Stimulated activated CD4-positive, alpha-beta T cell treated with anti-CD3 and anti-CD28 coated beads, Interleukin-2, amount 100 ng/mL, for 48 hours (primary cell): ENCODE measurements at regions not wholly inside any gene's neighbourhood (a gene's known extent, or its start where the extent isn't known, plus 50 kb on each side); places are given as distances from the start of the nearest gene placed in this dataset.
"Not testable (repeated sequence)": the region's sequence is repeated elsewhere in the genome, so short reads cannot be mapped to it uniquely, and the experiment has no call there.

ENCODE experiments used
- DNase-seq, 2 donors: peaks; one replicate each; pipeline ENCODE4 v3.0.0-alpha.2; 2020

DNA sequence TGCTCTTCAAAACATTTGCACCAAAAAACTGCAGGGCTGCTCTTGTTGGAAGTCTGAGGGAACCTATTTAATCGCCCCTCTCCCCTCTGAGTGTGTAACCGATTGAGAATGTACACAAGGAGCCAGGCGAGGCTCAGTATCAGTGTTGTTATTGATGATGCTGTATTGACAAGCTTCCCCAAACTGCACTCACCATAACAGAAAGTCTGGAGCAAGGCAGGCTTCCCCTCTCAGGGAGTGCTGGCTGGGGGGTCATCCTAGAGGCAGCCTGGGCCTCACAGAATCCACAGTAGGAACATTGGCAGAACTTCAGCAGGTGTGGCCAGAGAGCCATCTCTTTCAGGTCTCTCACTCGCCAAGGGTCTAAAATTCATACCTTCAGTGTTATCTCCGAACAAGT is 58.1 kb upstream of the TUNAR start:
- no peak for DNase-seq

DNA sequence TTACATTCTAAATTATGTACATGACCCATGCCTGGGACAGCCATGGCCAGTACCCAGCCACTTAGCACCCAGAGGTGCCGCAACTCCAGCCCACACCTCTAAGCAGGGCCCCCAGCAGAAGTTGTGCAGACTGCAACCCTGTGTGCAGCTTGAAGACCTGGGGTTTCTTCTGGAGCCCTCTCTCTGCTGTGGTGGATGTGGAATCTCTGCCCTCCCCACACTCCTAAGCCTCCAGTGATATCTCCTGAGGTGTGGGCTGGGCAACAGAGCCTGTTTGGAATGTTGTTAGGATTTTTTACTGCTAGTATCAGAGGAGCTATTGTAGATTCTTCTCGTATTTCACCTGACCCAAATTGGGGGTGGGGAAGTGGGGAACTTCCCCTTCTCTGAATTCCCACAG is 59.4 kb upstream of the TUNAR start:
- no peak for DNase-seq

DNA sequence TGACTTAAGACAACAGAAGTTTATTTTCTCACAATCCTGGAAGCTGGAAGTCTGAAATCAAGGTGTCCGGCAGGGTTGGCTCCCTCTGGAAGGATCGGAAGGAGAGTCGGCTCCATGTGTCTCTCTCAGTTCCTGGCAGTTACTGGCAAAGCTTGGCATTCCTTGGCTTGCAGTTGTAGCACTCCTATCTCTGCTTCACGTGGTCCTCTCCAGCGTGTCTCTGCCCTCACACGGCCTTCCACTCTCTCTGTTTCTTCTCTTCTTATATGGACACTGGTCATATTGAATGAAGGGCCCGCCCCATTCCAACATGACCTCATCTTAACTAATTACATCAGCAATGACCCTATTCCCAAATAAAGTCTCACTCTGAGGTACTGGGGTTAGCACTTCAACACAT is 60.1 kb upstream of the TUNAR start:
- no peak for DNase-seq

DNA sequence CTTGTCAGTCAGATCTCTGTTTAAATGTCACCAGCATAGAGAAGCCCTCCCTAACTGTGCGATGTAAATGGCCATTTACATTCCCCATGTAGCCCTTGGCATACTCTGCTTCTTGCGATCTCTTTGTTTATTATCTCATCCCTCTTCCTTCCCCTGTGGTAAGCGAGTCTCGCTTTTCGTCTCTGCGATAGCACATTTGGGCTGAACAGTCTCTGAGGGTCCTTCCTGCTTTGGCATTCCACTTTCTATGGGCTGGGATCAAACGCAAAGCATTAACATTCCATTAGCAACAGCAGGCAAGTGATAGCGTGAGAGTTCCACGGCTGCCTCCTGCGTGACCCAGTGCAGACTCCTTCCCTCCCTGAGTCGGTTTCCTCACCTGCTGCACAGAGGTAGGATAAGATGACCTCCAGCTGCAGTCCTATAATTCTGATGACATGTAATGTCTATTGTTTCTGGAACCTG is 61.4 kb upstream of the TUNAR start:
- no peak for DNase-seq

DNA sequence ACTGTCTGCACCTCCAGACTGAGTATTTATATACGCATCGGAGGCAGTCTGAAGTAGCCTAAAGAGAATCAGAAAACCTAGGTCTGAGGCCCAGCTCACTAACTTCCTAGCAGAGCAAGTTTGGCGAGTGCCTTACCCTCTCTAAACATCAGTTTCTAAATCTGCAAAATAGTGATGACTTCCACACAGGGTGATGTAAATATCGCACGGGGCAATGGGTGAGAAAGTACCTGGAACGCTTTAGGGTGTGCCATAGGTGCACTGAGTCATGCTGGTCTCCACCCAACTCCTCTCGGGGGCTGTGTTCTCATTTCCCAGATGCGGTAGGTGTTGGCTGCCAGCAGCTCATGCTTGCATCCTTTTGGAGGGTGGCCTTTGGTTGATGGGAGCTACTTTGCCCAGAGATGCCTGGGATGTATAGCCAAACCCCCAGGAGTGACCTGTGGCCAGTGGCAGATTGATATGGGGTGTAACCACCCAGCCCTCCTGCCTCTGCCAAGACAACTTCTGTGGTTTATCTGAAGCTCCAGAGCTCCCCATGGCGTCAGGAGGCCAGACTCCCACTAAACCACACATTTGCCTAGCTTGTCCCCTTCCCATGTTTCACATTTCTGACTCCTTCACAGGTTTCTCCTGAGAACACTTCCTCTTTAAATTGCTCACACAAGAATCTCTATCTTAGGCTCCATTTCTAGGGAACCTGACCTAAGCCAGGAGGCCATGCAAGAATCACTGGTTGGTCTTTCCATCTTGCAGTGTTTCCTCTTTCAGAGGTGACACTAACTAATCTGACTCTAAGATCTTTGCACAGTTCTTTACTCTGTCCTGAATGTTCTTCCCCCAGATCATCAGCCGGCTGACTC is 62.0 kb upstream of the TUNAR start:
- no peak for DNase-seq

DNA sequence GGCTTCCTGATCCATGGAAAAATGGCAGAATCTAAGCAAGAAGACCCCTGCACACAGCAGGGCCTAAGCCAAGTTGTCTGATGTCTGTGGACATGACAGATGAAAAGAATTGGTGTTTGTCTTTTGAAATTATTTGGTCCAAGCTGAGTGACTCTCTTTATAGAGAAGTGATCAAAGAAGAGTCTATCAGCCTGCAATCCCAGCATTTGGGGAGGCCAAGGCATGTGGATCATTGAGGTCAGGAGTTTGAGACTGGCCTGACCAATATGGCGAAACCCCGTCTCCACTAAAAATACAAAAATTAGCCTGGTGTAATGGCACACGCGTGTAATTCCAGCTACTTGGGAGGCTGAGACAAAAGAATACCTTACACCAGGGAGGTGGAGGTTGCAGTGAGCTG is 64.8 kb upstream of the TUNAR start:
- no peak for DNase-seq

DNA sequence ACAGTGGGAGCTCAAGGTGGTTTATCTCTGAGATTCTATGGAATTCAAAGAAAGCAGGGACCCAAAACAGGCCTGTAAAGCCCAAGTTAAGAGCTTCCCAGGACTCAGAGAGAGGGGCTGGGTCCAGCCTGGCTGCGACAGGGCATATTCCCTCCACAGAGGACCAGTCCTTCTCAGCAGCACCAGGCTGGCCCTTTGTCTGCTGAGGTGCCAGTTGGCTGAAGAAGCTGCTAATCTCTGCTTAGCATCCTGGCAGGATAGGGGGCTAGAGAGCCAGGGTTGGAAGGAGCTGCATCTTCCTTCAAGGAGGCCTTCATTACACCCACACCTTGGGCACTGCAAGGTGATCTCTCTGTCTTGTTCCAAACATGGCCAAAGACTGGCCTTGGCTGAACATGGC is 68.3 kb upstream of the TUNAR start:
- DNase-seq = no peak

DNA sequence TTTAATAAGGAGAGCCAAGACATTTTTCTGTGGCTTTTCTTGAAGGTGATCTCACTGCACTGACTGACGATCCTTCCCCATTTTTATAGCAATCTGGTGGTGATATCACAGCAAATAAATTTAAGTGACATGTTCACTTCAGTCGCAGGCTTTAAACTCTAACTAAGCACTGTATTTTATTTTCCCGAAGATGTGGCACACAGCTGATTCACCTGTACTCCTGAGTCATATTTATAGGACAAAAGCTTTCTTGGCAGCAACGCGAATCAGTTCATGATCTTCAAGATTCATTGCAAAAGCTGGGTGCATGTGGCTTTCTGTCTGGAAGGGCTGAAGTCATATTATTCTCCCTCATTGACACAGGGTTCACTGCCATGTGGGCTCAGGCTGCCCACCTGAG is 79.8 kb upstream of the TUNAR start:
- DNase-seq = no peak

DNA sequence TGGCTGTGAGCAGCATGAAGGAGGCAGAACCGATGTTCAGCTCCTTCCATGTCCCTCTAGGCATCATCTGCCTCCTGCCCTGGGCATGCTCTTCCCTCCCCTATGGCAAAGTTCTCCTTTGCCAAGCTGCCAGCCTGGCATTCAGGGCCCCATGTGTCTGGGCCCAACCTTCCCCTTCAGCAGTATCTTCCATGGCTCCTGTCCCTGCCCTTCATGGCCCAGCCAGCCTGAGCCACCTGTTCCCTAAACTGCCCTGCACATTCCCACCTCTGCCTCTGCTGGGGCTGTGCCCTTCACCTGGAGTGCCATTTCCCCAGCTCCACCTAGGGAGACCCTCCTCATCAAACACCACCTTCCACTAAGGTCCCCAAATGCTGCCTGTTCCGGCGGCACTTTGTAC is 74.0 kb upstream of the TCL1A start:
- no peak for DNase-seq

DNA sequence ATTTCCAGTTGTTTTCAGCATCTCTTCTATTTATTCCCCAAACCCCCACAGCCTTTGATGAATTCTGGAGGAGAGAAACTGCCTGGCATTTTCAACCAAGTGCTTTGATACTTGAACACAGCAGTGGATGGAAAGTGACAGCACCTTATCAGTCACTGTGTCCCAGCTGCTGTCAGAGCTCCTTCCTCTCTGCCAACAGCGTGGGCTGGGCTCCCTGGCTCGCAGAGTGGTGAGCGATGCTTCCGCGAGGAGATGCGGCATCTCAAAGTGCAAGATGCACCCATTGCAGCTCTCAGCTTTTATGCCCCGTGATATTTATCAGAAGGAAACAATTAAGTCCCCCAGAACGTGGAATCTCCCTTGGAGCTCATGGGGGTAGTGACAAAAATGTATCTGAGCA is 72.6 kb upstream of the TCL1A start:
- DNase-seq = no peak

DNA sequence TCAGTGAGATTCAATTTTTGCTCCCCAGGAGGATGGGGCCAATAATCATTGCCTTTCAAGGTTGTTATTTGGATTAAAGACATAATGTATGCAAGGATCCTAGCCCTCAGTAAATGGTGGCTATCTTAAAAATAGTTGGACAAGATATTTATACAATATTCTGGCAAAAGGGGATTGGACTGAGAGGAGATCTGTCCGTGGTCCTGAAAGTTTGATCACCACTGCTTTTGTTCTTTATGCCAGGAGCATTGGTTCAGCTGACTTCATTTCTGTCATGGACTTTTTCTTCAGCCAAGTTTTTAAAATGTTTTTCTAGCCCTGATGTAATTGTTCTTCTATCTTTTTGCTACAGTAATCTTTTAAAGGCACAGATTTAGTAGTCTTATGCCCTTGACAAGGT is 70.2 kb upstream of the TCL1A start:
- no peak for DNase-seq

DNA sequence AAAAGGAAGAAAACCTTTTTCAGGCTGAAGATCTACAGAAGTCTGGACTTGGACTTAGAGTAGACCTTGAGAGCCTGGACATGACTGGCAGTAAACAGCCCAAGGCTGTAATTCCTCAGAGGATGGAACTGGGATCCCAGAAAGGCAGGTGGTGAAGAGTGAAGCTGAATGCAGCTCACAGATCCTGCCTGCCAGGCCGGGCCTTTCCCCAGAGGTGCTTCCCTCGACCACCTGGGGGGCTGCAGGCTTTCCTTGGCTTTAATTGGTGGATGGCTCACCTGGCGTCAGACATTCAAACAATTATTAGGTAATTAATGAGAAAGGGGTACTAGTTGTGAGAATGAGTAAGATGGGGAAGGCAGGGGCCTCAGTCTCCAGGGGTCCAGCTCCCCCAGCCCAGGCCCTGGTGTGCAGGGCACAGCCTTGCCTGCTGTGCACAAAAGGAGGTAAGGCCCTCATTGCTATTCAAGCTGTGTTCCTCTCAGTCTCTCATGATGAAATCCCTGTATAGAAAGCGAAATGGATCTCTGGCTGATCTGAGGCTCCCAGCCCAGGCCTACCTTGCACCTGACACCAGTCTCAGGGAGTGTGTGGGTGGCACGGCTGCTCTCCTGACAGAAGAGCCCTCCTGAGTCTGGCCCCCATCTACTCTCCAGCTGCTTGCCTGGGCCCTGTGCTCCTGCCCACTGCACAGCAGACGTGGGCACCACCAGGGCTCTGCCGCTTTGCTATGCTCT is 63.0 kb upstream of the TCL1A start:
- DNase-seq = no peak

DNA sequence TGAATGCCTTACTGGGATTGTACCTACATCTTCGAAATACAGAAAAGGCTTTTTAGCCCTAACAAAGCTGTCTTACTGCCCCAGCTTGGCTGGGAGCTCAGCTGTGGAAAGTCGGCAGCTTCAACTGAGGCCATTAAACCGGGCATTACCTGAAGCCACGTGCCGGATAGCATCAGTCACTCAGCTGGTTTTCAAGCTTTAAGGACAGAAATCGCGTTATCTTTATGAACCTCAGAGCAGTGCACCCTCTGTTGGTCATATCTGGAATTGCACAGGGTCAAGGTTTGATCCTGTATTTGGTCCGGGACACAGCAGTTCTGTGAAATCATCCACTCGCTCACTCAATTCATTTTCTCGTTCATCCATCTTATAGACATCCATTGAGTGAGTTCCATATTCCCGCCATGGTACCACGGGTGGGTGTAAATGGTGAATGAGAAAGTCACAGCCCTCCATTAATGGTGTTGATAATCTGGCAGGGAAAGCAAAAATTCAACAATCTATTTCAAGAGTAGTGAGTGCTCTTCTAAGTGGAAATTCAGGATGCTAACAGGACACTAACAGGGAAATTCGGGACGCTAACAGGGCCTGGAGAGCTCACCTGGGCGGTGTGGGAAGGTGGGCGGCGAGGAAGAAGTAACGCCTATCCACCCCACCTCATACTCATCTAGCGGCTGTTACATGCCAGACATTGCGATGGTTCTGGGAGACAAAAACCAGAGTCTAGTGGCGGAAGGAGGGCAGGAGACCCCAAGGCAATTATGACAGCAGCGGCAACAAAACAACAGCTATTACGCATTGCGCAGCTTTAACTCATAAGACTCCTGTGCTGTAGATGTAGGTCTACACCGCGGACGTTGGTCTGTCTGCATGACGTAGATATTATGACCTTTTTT is 60.6 kb upstream of the TCL1A start:
- peak; percentile 60 to 68 for DNase-seq

DNA sequence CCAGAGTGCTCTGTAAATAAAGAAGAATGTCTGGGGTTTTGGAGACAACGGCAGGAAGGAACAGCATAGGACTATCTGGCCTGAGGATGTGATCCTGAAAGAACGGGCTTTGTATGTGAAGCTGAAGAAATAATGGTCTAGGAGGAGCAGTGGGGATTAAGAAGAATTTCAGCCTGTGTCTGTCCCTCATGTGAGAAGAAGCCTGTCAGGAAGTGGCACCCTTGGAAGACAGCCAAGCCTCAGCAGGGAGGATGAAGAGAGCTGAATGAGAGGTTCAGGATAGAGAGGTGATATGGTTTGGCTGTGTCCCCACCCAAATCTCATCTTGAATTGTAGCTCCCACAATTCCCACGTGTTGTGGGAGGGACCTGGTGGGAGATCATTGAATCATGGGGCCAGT is 56.9 kb upstream of the TCL1A start:
- DNase-seq = no peak

DNA sequence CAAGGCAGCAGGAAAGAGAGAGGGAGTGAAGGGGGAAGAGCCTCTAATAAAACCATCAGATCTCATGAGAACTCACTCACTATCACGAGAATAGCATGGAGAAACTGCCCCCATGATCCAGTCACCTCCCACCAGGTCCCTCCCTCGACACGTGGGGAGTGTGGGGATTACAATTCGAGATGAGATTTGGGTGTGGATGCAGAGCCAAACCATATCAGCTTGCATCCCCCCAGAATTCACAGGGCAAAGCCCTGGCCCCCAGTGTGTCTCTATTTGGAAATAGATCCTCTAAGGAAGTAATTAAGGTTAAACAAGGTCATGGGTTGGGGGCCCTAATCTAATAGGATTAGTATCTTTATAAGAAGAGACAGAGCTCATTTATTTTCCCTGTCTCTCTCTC is 56.1 kb upstream of the TCL1A start:
- no peak for DNase-seq

DNA sequence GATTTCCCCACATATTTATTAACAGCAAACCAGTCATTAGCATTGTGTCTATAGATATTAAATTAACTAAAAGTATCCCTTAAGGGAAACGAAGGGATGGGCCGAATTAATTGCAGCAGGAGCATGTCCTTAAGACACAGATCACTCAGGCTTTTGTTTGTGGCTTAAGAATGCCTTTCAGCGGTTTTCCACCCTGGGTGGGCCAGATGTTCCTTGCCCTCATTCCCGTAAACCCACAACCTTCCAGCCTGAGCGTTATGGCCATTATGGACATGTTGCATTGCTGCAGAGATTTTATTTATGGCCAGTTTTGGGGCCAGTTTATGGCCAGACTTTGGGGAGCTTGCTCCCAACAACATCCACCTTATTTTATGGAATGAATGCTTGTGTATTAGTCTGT is 55.5 kb upstream of the TCL1A start:
- not testable (repeated sequence) for DNase-seq

DNA sequence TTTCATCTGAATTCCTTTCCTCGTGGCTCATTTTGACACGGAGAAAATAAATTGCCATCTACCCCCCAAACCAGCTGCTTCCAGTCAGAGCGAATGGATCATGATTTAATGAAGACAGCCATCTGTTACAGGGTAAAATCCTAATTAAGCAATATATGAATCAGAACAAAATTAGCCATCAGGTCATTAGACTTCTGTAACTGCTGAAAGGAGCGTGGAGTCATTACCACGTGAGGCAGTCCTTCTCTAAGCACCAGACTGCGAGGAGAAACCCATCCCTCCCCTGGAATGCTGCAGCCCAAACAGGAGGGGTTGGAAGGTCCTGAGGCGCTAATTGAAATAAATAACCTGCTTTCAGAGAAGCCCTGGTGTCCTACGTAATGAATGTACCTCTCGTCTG is 51.1 kb upstream of the TCL1A start:
- DNase-seq = no peak

DNA sequence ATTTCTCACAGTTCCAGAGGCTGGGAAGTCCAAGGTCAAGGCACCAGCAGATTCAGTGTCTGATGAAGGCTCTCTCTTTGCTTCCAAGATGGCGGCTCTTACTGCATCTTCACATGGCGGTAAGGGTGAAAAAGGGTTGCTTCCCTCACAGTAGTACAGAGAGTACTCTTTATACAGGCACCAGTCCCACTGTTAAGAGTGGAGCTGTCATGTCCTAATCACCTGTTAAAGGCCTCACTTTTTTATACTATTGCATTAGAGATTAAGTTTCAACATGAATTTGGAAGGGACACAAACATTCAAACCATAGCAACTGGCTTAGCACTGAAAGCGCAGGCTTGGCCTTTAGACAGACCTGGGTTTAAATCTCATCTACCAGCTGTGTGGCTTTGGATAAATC is 50.0 kb upstream of the TCL1A start:
- DNase-seq = no peak
